Testis (tissue), 2 donors: ENCODE measurements at regions not wholly inside any gene's neighbourhood (a gene's known extent, or its start where the extent isn't known, plus 50 kb on each side); places are given as distances from the start of the nearest gene placed in this dataset.

ENCODE experiments used
- DNase-seq: peaks from one replicate; pipeline ENCODE4 v3.0.0-alpha.2; 2019
- H3K27ac ChIP-seq, 2 donors: fragments of 200-600 bp; sonication (generic); one replicate each; pipeline ENCODE4 v1.5.1; 2019
- H3K27me3 ChIP-seq: fragments of 200-600 bp; sonication (generic); one replicate; pipeline ENCODE4 v1.5.1; 2019
- H3K36me3 ChIP-seq: fragments of 200-600 bp; sonication (generic); one replicate; pipeline ENCODE4 v1.5.1; 2017; ENCODE audit warnings: low read depth; ENCODE audit errors: missing control alignments
- H3K4me1 ChIP-seq: fragments of 200-600 bp; sonication (generic); one replicate; pipeline ENCODE4 v1.5.1; 2019
- H3K4me3 ChIP-seq, 2 donors: fragments of 200-600 bp; sonication (generic); one replicate each; pipeline ENCODE4 v1.5.1; 2017 to 2019
- H3K9me3 ChIP-seq: fragments of 200-600 bp; sonication (generic); one replicate; pipeline ENCODE4 v1.5.1; 2017
- POLR2A ChIP-seq: fragments of 450-650 bp; IDR thresholded peaks from one replicate; pipeline ENCODE4 v1.6.1; 2017; ENCODE audit warnings: antibody characterized with exemption, mild to moderate bottlenecking, moderate library complexity
- WGBS, 2 donors: methylation state at CpG; one replicate each; pipeline ENCODE4 v1.1.5; 2018; 5-methylcytosine and 5-hydroxymethylcytosine counted together
- intact Hi-C: fragments of 100-400 bp; cut with DNase I; formaldehyde crosslinking; loops from one replicate; pipeline ENCODE4 v1.15.1; 2023; ENCODE audit warnings: low total_unique reads
- TF ChIP-seq, protein P1 (sequence below), 3 experiments: fragments of 450-650 bp in 2 of 3; fragments of 200-600 bp in 1 of 3; sonication (generic) in 1 of 3; IDR thresholded peaks; one replicate each; pipeline ENCODE4 v1.5.1; 2016 to 2019; ENCODE audit warnings: antibody characterized with exemption in 3 of 3, mild to moderate bottlenecking in 2 of 3, moderate library complexity in 1 of 3

DNA sequence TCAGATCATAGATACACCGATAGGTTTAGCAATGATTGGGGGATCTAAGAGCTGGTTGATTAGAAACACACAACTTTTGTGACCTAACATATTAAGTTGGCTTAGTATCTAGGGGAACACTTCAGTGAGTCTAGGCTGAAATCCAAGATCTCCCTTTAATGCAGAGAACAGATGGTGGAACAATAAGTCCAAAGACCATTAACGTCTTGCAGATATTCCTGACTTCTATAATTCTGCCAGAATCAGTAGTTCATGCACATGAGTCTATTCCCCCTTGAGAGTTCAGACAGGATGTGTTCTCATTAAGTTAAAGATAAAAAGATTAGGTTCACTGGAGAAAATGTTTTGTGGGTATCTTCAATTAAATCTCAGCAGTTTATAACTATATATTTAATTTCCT, 506.5 kb downstream of the TSN start:
- no peaks in the 10 kb centered on the region for H3K9me3 ChIP-seq
- TF ChIP-seq POLR2A, result no peak
- TF ChIP-seq, protein P1, sequence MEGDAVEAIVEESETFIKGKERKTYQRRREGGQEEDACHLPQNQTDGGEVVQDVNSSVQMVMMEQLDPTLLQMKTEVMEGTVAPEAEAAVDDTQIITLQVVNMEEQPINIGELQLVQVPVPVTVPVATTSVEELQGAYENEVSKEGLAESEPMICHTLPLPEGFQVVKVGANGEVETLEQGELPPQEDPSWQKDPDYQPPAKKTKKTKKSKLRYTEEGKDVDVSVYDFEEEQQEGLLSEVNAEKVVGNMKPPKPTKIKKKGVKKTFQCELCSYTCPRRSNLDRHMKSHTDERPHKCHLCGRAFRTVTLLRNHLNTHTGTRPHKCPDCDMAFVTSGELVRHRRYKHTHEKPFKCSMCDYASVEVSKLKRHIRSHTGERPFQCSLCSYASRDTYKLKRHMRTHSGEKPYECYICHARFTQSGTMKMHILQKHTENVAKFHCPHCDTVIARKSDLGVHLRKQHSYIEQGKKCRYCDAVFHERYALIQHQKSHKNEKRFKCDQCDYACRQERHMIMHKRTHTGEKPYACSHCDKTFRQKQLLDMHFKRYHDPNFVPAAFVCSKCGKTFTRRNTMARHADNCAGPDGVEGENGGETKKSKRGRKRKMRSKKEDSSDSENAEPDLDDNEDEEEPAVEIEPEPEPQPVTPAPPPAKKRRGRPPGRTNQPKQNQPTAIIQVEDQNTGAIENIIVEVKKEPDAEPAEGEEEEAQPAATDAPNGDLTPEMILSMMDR (IDR thresholded peaks at IDR 0.05), result no peak
- DNase-seq, result no peak
- no peaks in the 10 kb centered on the region for H3K36me3 ChIP-seq
- H3K27ac ChIP-seq, result no peak overlapping the region
- no peaks in the 10 kb centered on the region for H3K27me3 ChIP-seq
- no peaks in the 10 kb centered on the region for H3K4me1 ChIP-seq
- WGBS, 2 donors, result 44 to 55% methylated on average over 2 of the region's 2 CpGs
- intact Hi-C loops, result no loop called here
- H3K4me3 ChIP-seq, result no peak overlapping the region

DNA sequence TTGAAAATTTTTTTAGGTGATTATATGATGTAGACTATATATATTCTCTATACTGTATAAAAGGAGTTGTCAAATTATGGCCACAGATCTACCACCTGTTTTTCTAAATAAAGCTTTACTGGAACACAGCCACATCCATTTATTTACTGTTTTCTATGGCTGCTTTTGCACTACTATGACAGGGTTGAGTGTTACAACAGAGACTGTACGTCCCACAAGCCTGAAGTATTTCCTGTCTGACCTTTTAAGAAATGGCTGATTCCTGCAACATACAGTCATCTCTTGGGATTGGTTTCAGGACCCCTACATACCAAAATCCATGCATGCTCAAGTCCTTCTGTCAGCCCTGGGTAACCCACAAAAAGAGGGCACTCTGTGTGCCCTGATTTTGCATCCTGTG, 508.3 kb downstream of the TSN start:
- WGBS, 2 donors, result 56 to 64% methylated on average over 1 of the region's 1 CpG
- no peaks in the 10 kb centered on the region for H3K9me3 ChIP-seq
- TF ChIP-seq, protein P1 (IDR thresholded peaks at IDR 0.05), result no peak
- TF ChIP-seq POLR2A, result no peak
- H3K4me1 ChIP-seq, result no peaks in the 10 kb centered on the region
- no peaks in the 10 kb centered on the region for H3K36me3 ChIP-seq
- no peaks in the 10 kb centered on the region for H3K27me3 ChIP-seq
- DNase-seq, result no peak
- H3K27ac ChIP-seq, result no peak overlapping the region
- H3K4me3 ChIP-seq, result no peak overlapping the region
- intact Hi-C loops, result no loop called here

DNA sequence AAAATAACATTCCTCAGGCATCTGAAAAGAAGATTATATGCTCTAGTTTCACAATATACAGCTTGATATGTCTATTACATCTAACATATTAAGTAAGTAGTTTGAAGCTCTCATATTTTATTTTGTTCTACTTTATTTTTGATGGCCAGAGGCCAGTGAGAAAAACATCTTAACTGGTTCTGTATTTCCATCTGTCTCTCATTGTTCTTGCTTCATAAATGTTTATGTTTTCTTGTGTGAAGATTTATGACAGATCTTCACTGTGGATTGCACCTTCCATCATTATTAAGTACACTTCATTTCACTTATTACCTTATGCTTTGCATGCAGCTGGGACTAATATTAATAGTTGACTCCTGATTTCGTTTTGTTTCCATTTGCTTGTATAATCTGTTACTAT, 511.2 kb downstream of the TSN start:
- H3K36me3 ChIP-seq, result no peaks in the 10 kb centered on the region
- no peaks in the 10 kb centered on the region for H3K4me1 ChIP-seq
- H3K27me3 ChIP-seq, result no peaks in the 10 kb centered on the region
- DNase-seq, result no peak
- intact Hi-C loops, result no loop called here
- no peaks in the 10 kb centered on the region for H3K9me3 ChIP-seq
- H3K4me3 ChIP-seq, result no peak overlapping the region
- TF ChIP-seq, protein P1 (IDR thresholded peaks at IDR 0.05), result no peak
- no peak for TF ChIP-seq POLR2A
- 28 to 37% methylated on average over 1 of the region's 1 CpG for WGBS, 2 donors
- H3K27ac ChIP-seq, result no peak overlapping the region

DNA sequence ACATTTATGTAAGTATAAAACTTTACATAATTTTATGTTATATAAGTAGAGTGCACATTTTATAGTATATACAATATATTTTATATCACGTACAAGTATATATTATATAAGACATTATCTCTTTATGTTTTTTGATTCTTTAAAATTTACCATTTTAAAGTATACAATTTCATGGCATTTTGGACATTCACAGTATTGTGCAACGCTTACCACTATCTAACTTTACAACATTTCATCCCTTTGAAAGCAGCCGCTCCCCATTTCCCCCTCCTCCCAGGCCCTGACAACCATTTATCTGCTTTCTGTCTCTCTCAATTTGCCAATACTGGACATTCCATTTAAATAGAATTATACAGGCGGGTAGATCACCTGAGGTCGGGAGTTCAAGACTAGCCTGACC, 512.5 kb downstream of the TSN start:
- TF ChIP-seq, protein P1 (IDR thresholded peaks at IDR 0.05), result no peak
- TF ChIP-seq POLR2A, result no peak
- WGBS, 2 donors, result 89 to 95% methylated on average over 5 of the region's 5 CpGs
- no peaks in the 10 kb centered on the region for H3K4me1 ChIP-seq
- no peak overlapping the region for H3K27ac ChIP-seq
- intact Hi-C loops, result no loop called here
- H3K9me3 ChIP-seq, result no peaks in the 10 kb centered on the region
- H3K36me3 ChIP-seq, result no peaks in the 10 kb centered on the region
- DNase-seq, result no peak
- H3K4me3 ChIP-seq, result no peak overlapping the region
- no peaks in the 10 kb centered on the region for H3K27me3 ChIP-seq

DNA sequence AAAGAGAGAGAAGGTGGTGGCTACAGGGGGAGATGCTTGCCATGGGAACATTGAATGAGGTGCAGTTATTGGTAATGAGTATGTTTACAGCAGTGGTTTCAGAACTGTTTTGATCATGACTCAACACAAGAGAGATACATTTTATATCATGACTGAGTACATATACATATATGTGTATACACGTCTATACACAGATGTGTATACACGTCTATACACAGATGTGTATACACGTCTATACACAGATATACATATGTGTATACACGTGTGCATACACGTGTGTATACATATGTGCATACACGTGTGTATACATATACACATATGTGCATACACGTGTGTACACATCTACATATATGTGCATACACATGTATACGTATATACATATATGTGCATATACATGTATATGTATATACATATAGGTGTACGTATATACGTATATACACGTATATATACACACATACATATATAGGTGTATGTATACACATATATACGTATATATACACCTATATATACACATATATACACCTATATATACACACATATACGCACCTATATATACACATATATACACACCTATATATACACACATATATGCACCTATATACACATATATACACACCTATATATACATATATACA, 518.5 kb downstream of the TSN start:
- Histone ChIP-seq H3K27ac (no peak overlapping the region), H3K27me3 (no peaks in the 10 kb centered on the region), H3K36me3 (no peaks in the 10 kb centered on the region), H3K4me1 (no peaks in the 10 kb centered on the region), H3K4me3 (no peak overlapping the region), H3K9me3 (no peaks in the 10 kb centered on the region)
- 64 to 75% methylated on average over 13 of the region's 13 CpGs for WGBS, 2 donors
- no peak for TF ChIP-seq POLR2A
- TF ChIP-seq, protein P1 (IDR thresholded peaks at IDR 0.05), result no peak
- intact Hi-C loops, result no loop called here
- DNase-seq, result no peak
